Suprapubic skin (tissue), 4 donors: ENCODE measurements at regions not wholly inside any gene's neighbourhood (a gene's known extent, or its start where the extent isn't known, plus 50 kb on each side); places are given as distances from the start of the nearest gene placed in this dataset.
"Not testable (repeated sequence)": the region's sequence is repeated elsewhere in the genome, so short reads cannot be mapped to it uniquely, and the experiment has no call there.

Experiments used
- CTCF ChIP-seq, 2 donors: fragments of 200-600 bp in 1 of 2; fragments of 450-650 bp in 1 of 2; sonication (generic) in 1 of 2; IDR thresholded peaks; one replicate each; pipeline ENCODE4 v1.5.1; 2016 to 2019; ENCODE audit warnings: antibody characterized with exemption in 2 of 2, mild to moderate bottlenecking in 1 of 2, moderate library complexity in 1 of 2
- POLR2A ChIP-seq, 2 donors: fragments of 450-650 bp; IDR thresholded peaks; one replicate each; pipeline ENCODE4 v1.6.1; 2017; ENCODE audit warnings: antibody characterized with exemption in 2 of 2, mild to moderate bottlenecking in 2 of 2, moderate library complexity in 2 of 2
- POLR2AphosphoS5 ChIP-seq, 3 donors: sonication (generic); formaldehyde crosslinking; IDR thresholded peaks; one replicate each; pipeline ENCODE4 v1.6.1; 2017; ENCODE audit warnings: antibody characterized with exemption in 3 of 3

DNA sequence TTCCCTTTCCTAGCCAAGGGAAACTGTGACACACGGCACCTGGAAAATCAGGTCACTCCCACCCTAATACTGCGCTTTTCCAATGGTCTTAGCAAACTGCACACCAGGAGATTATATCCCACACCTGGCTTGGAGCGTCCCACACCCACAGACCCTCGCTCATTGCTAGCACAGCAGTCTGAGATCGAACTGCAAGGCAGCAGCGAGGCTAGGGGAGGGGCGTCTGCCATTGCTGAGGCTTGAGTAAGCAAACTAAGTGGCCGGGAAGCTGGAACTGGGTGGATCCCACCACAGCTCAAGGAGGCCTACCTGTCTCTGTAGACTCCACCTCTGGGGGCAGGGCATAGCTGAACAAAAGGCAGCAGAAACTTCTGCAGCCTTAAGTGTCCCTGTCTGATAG is 132.9 kb downstream of the TMEM167A start:
- TF ChIP-seq CTCF, POLR2AphosphoS5, POLR2A (IDR thresholded peaks at IDR 0.05): not testable (repeated sequence)
